DMS153 (cell line): ENCODE measurements at regions not wholly inside any gene's neighbourhood (a gene's known extent, or its start where the extent isn't known, plus 50 kb on each side); places are given as distances from the start of the nearest gene placed in this dataset.
"Not testable (repeated sequence)": the region's sequence is repeated elsewhere in the genome, so short reads cannot be mapped to it uniquely, and the experiment has no call there.

Experiments
- DNase-seq: peaks from one replicate; lab custom pipeline; 2025; lab: John Stamatoyannopoulos, UW

GRCh38 chr5:174523311-174524071 is 200.9 kb upstream of the MSX2 start:
- no peak for DNase-seq

GRCh38 chr5:174524351-174524750 is 200.0 kb upstream of the MSX2 start:
- DNase-seq = no peak

- no peak for DNase-seq
Measured at GRCh38 chr5:174526177-174526576, 198.2 kb upstream of the MSX2 start.

GRCh38 chr5:174527916-174528540 is 196.4 kb upstream of the MSX2 start:
- DNase-seq = no peak

GRCh38 chr5:174528821-174529544 is 195.4 kb upstream of the MSX2 start:
- DNase-seq = no peak

- DNase-seq = no peak
Measured at GRCh38 chr5:174529925-174530681, 194.3 kb upstream of the MSX2 start.

- DNase-seq = no peak
Measured at GRCh38 chr5:174531782-174532191, 192.6 kb upstream of the MSX2 start.

- DNase-seq = peak; percentile 28
Measured at GRCh38 chr5:174532455-174533453, 191.6 kb upstream of the MSX2 start.

- DNase-seq = no peak
Measured at GRCh38 chr5:174533751-174534241, 190.6 kb upstream of the MSX2 start.

- DNase-seq = no peak
Measured at GRCh38 chr5:174535669-174536068, 188.7 kb upstream of the MSX2 start.

GRCh38 chr5:174539823-174540222 is 184.6 kb upstream of the MSX2 start:
- DNase-seq = not testable (repeated sequence)

- no peak for DNase-seq
Measured at GRCh38 chr5:174542037-174542436, 182.3 kb upstream of the MSX2 start.

GRCh38 chr5:174542471-174542870 is 181.9 kb upstream of the MSX2 start:
- no peak for DNase-seq

GRCh38 chr5:174545926-174546325 is 178.5 kb upstream of the MSX2 start:
- no peak for DNase-seq

- DNase-seq = no peak
Measured at GRCh38 chr5:174547814-174548213, 176.6 kb upstream of the MSX2 start.

- DNase-seq = no peak
Measured at GRCh38 chr5:174549254-174549653, 175.1 kb upstream of the MSX2 start.

- no peak for DNase-seq
Measured at GRCh38 chr5:174550026-174550425, 174.4 kb upstream of the MSX2 start.

GRCh38 chr5:174552428-174552827 is 172.0 kb upstream of the MSX2 start:
- DNase-seq = no peak

- no peak for DNase-seq
Measured at GRCh38 chr5:174553556-174553955, 170.8 kb upstream of the MSX2 start.

- no peak for DNase-seq
Measured at GRCh38 chr5:174555726-174556125, 168.7 kb upstream of the MSX2 start.

- DNase-seq = no peak
Measured at GRCh38 chr5:174556756-174557155, 167.6 kb upstream of the MSX2 start.
